Ishikawa (cell line): ENCODE measurements at regions not wholly inside any gene's neighbourhood (a gene's known extent, or its start where the extent isn't known, plus 50 kb on each side); places are given as distances from the start of the nearest gene placed in this dataset.

Experiments
- CEBPB ChIP-seq: IDR thresholded peaks from 2 replicates; pipeline ENCODE4 v1.6.1; 2012
- CREB1 ChIP-seq: IDR thresholded peaks from 2 replicates; pipeline ENCODE4 v1.6.1; 2012; ENCODE audit warnings: low read depth
- EGR1 ChIP-seq: IDR thresholded peaks from 2 replicates; pipeline ENCODE4 v1.6.1; 2012
- EP300 ChIP-seq: IDR thresholded peaks from 2 replicates; pipeline ENCODE4 v1.6.1; 2012; ENCODE audit warnings: borderline replicate concordance
- FOXM1 ChIP-seq: IDR thresholded peaks from 2 replicates; pipeline ENCODE4 v1.6.1; 2012; ENCODE audit warnings: low read depth, borderline replicate concordance
- NFIC ChIP-seq: IDR thresholded peaks from 2 replicates; pipeline ENCODE4 v1.6.1; 2012
- RAD21 ChIP-seq: IDR thresholded peaks from 2 replicates; pipeline ENCODE4 v1.6.1; 2012; ENCODE audit warnings: low read depth
- TAF1 ChIP-seq: IDR thresholded peaks from 2 replicates; pipeline ENCODE4 v1.6.1; 2012; ENCODE audit warnings: low read depth, mild to moderate bottlenecking
- TCF12 ChIP-seq: IDR thresholded peaks from 2 replicates; pipeline ENCODE4 v1.6.1; 2012; ENCODE audit warnings: low read depth
- TEAD4 ChIP-seq: IDR thresholded peaks from 2 replicates; pipeline ENCODE4 v1.6.1; 2012
- YY1 ChIP-seq: IDR thresholded peaks from 2 replicates; pipeline ENCODE4 v1.6.1; 2012; ENCODE audit warnings: low read depth
- ZBTB7A ChIP-seq: IDR thresholded peaks from 2 replicates; pipeline ENCODE4 v1.6.1; 2012; ENCODE audit warnings: low read depth
- TF ChIP-seq, protein P1 (sequence below): IDR thresholded peaks from 2 replicates; pipeline ENCODE4 v1.6.1; 2012; ENCODE audit warnings: low read depth, mild to moderate bottlenecking
- TF ChIP-seq, protein P2 (sequence below): IDR thresholded peaks from 2 replicates; pipeline ENCODE4 v1.6.1; 2012
- TF ChIP-seq, protein P3 (sequence below): IDR thresholded peaks from 2 replicates; pipeline ENCODE4 v1.6.1; 2012

DNA sequence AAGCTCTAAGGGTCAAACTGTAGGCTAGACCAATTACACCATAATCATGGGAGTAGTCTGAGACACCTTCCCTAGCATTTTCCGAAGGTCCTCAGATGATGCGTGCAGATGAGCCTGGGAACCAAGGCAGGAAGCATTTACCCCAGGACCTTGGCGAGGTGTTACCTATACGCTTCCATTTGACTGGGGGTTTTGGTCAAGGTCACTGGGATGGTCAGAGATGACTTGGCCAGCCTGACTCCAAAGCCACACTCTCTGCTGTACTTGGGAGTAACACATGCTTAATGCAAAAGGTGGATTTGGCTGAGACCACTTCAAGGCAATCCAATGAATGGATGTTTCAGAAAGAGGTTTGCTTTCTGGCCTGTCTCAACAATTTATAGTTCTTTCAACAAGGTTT, 98.9 kb upstream of the IRS2 start:
- TF ChIP-seq TAF1 (no peak), TCF12 (no peak)

DNA sequence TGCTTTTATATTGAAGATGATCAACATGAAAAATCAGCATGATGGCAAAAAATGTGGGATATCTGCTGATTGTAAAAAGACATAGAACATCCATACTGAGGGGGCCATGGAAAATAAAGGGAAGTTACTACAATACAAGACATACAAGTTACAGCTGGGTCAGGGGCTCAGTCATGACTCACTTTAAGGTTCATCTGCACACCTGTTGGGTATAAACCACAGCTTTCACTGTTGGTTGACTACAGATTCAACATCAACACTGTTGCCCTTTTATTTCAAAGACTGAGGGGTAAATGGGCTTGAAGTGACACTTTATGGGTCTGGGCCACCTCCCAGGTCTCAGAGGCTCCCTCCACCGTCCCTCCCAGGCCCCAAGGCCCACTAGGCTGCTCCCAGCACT, 98.1 kb upstream of the IRS2 start:
- TF ChIP-seq YY1 (no peak), FOXM1 (no peak), TAF1 (no peak), RAD21 (no peak)
- TF ChIP-seq, protein P1, sequence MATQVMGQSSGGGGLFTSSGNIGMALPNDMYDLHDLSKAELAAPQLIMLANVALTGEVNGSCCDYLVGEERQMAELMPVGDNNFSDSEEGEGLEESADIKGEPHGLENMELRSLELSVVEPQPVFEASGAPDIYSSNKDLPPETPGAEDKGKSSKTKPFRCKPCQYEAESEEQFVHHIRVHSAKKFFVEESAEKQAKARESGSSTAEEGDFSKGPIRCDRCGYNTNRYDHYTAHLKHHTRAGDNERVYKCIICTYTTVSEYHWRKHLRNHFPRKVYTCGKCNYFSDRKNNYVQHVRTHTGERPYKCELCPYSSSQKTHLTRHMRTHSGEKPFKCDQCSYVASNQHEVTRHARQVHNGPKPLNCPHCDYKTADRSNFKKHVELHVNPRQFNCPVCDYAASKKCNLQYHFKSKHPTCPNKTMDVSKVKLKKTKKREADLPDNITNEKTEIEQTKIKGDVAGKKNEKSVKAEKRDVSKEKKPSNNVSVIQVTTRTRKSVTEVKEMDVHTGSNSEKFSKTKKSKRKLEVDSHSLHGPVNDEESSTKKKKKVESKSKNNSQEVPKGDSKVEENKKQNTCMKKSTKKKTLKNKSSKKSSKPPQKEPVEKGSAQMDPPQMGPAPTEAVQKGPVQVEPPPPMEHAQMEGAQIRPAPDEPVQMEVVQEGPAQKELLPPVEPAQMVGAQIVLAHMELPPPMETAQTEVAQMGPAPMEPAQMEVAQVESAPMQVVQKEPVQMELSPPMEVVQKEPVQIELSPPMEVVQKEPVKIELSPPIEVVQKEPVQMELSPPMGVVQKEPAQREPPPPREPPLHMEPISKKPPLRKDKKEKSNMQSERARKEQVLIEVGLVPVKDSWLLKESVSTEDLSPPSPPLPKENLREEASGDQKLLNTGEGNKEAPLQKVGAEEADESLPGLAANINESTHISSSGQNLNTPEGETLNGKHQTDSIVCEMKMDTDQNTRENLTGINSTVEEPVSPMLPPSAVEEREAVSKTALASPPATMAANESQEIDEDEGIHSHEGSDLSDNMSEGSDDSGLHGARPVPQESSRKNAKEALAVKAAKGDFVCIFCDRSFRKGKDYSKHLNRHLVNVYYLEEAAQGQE: no peak
- TF ChIP-seq, protein P2, sequence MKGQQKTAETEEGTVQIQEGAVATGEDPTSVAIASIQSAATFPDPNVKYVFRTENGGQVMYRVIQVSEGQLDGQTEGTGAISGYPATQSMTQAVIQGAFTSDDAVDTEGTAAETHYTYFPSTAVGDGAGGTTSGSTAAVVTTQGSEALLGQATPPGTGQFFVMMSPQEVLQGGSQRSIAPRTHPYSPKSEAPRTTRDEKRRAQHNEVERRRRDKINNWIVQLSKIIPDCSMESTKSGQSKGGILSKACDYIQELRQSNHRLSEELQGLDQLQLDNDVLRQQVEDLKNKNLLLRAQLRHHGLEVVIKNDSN: no peak
- TF ChIP-seq, protein P3, sequence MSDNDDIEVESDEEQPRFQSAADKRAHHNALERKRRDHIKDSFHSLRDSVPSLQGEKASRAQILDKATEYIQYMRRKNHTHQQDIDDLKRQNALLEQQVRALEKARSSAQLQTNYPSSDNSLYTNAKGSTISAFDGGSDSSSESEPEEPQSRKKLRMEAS: no peak

DNA sequence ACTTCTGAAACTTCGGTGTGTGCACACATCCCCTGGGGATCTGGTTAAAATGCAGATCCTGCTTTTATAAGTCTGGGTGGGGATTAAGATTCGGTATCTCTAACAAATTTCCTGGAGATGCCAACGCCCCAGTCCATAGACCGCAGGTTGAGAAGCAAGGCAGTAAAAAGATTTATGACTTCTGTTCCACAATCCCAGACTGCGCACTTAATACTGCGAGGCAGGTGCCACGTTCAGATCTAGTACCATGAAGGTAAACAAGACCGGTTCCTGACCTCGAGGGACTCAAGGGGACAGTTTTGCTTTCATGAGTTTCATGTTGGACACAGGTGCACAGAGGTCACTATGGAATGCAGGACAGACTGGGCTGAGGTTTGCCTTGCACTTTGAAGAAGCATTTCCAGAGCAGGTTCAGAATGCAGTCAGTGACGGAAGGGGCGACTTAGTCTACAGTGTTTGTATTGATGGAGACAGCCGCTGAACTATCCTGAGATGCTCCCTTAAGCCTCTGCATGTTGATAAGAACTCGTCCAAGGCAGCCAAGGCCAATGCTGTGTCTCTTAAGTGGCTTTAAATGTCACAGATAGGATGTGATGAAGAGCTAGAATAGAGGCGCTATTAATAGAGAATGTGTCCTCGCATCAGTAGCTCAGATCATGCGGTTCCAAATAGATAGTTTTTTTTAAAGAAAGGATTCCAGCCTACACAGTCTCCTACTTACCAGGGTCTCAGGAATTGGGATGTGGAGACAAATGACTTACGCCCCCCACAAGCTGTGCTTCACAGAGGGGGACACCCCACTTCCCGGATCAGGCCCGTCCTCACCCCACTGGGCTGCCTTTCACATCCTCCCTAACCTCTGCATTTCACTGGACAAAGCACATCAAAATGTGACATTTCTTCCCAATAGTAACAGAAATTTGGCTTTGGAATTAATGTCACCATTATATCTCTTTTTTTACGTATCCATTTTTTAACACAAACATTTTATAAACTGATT, 97.1 kb upstream of the IRS2 start:
- TF ChIP-seq ZBTB7A: no peak
- TF ChIP-seq RAD21: no peak
- no peak for TF ChIP-seq YY1
- TF ChIP-seq, protein P2: no peak
- TF ChIP-seq, protein P3: no peak
- TF ChIP-seq, protein P1: no peak
- no peak for TF ChIP-seq NFIC
- no peak for TF ChIP-seq CEBPB
- no peak for TF ChIP-seq EGR1
- TF ChIP-seq TEAD4: no peak
- no peak for TF ChIP-seq TAF1
- no peak for TF ChIP-seq FOXM1
- TF ChIP-seq TCF12: no peak
- no peak for TF ChIP-seq EP300
- TF ChIP-seq CREB1: no peak

GRCh38 chr13:109881961-109882558, 95.7 kb upstream of the IRS2 start:
- TF ChIP-seq CREB1: no peak
- TF ChIP-seq NFIC: no peak
- no peak for TF ChIP-seq CEBPB
- TF ChIP-seq, protein P1: no peak
- TF ChIP-seq TEAD4: no peak
- no peak for TF ChIP-seq EP300
- TF ChIP-seq, protein P2: no peak
